Neuronal stem cell (in vitro differentiated cells): ENCODE measurements at regions not wholly inside any gene's neighbourhood (a gene's known extent, or its start where the extent isn't known, plus 50 kb on each side); places are given as distances from the start of the nearest gene placed in this dataset.
A peak's percentile ranks its signal among the peaks of the same experiment; 100 is the strongest.

Experiments
- DNase-seq: peaks from one replicate; pipeline ENCODE4 v3.0.0-alpha.2; 2013; ENCODE audit warnings: low spot score
- H2AFZ ChIP-seq: one replicate; pipeline ENCODE4 v1.6.1; 2013; ENCODE audit warnings: mild to moderate bottlenecking, low read length, inconsistent platforms
- H2AK5ac ChIP-seq: 2 replicates; pipeline ENCODE4 v1.6.1; 2013; ENCODE audit warnings: low read depth, mild to moderate bottlenecking, inconsistent platforms, low read length, moderate library complexity, mixed read lengths
- H2BK120ac ChIP-seq: 2 replicates; pipeline ENCODE4 v1.6.1; 2013; ENCODE audit warnings: low read depth, mild to moderate bottlenecking, inconsistent platforms, low read length, moderate library complexity, mixed read lengths
- H2BK12ac ChIP-seq: one replicate; pipeline ENCODE4 v1.6.1; 2013; ENCODE audit warnings: low read length, inconsistent platforms
- H2BK15ac ChIP-seq: 2 replicates; pipeline ENCODE4 v1.6.1; 2013; ENCODE audit warnings: mild to moderate bottlenecking, low read length, inconsistent platforms, mixed read lengths
- H2BK5ac ChIP-seq: one replicate; pipeline ENCODE4 v1.6.1; 2013; ENCODE audit warnings: inconsistent platforms, mild to moderate bottlenecking, low read length, moderate library complexity
- H3K14ac ChIP-seq: one replicate; pipeline ENCODE4 v1.6.1; 2013; ENCODE audit warnings: low read length, inconsistent platforms
- H3K18ac ChIP-seq: 2 replicates; pipeline ENCODE4 v1.6.1; 2013; ENCODE audit warnings: low read length, inconsistent platforms
- H3K23ac ChIP-seq: 2 replicates; pipeline ENCODE4 v1.6.1; 2013; ENCODE audit warnings: low read depth, mild to moderate bottlenecking, mixed read lengths, low read length, inconsistent platforms; ENCODE audit not compliant: poor library complexity
- H3K27ac ChIP-seq: replicated peaks from 3 replicates; pipeline ENCODE4 v1.5.1; 2013; ENCODE audit warnings: low read length, inconsistent platforms
- H3K27me3 ChIP-seq, 3 experiments: 2 replicates each; pipeline ENCODE4 v1.6.1; 2013; ENCODE audit warnings: low read length in 3 of 3, mild to moderate bottlenecking in 2 of 3, inconsistent platforms in 1 of 3, low read depth in 1 of 3, mixed read lengths in 1 of 3, moderate library complexity in 1 of 3; ENCODE audit not compliant: control insufficient read depth in 3 of 3, insufficient read depth in 3 of 3
- H3K36me3 ChIP-seq, 2 donors: replicated peaks in 1 of 2; 2 replicates each; pipeline ENCODE4 v1.6.1; 2013; ENCODE audit warnings: low read length in 2 of 2; ENCODE audit not compliant: control insufficient read depth in 2 of 2, insufficient read depth in 2 of 2
- H3K4ac ChIP-seq: 2 replicates; pipeline ENCODE4 v1.6.1; 2013; ENCODE audit warnings: inconsistent platforms, mild to moderate bottlenecking, low read length, moderate library complexity
- H3K4me1 ChIP-seq, 2 donors: 1 replicate in 1 of 2; 2 replicates in 1 of 2; pipeline ENCODE4 v1.6.1; 2013; ENCODE audit warnings: low read length in 2 of 2, low read depth in 1 of 2; ENCODE audit not compliant: control insufficient read depth in 2 of 2, insufficient read depth in 1 of 2
- H3K4me2 ChIP-seq: one replicate; pipeline ENCODE4 v1.6.1; 2013; ENCODE audit warnings: mild to moderate bottlenecking, low read length, inconsistent platforms; ENCODE audit not compliant: insufficient read depth, poor library complexity, severe bottlenecking
- H3K4me3 ChIP-seq, 2 donors: 2 replicates each; pipeline ENCODE4 v1.5.1; 2013; ENCODE audit warnings: low read length in 2 of 2, mild to moderate bottlenecking in 2 of 2, inconsistent platforms in 1 of 2, moderate library complexity in 1 of 2
- H3K79me1 ChIP-seq: one replicate; pipeline ENCODE4 v1.6.1; 2013; ENCODE audit warnings: low read depth, mild to moderate bottlenecking, inconsistent platforms, low read length, moderate library complexity
- H3K9ac ChIP-seq: one replicate; pipeline ENCODE4 v1.6.1; 2013; ENCODE audit warnings: mild to moderate bottlenecking, low read depth, low read length, inconsistent platforms; ENCODE audit not compliant: poor library complexity
- H3K9me3 ChIP-seq, 2 donors: replicated peaks in 1 of 2; 2 replicates each; pipeline versions ENCODE3 to v1.6.1; 2013; ENCODE audit warnings: low read length in 2 of 2, mild to moderate bottlenecking in 2 of 2, inconsistent platforms in 1 of 2, low read depth in 1 of 2, mixed read lengths in 1 of 2, moderate library complexity in 1 of 2; ENCODE audit not compliant: control insufficient read depth in 2 of 2, insufficient read depth in 1 of 2
- H4K8ac ChIP-seq: one replicate; pipeline ENCODE4 v1.6.1; 2013; ENCODE audit warnings: low read depth, mild to moderate bottlenecking, inconsistent platforms, low read length, moderate library complexity
- H4K91ac ChIP-seq: one replicate; pipeline ENCODE4 v1.6.1; 2013; ENCODE audit warnings: low read length, low read depth, mild to moderate bottlenecking, inconsistent platforms; ENCODE audit not compliant: poor library complexity
- WGBS, 2 donors: extraction: QIAGEN DNeasy Blood & Tissue Kit; methylation state at CpG; one replicate each; pipeline ENCODE4 v1.1.7; 2013; ENCODE audit warnings: missing lambda C conversion rate in 2 of 2, mixed read lengths in 1 of 2; ENCODE audit not compliant: insufficient read length in 2 of 2, insufficient replicate concordance in 1 of 2; ENCODE audit errors: extremely low coverage in 2 of 2; 5-methylcytosine and 5-hydroxymethylcytosine counted together

GRCh38 chr12:124420041-124420995, 125.4 kb downstream of the RFLNA start:
- Histone ChIP-seq H4K8ac (no peak overlapping the region), H3K79me1 (peaks cover 17% of the 10 kb centered on the region), H3K4ac (no peak overlapping the region), H3K23ac (peak overlapping the region; percentile 10), H2BK15ac (no peak overlapping the region), H3K4me2 (no peak overlapping the region), H3K14ac (no peak overlapping the region), H3K27me3 (no peaks in the 10 kb centered on the region), H3K27ac (no peak overlapping the region), H2BK120ac (no peak overlapping the region), H3K4me3 (no peak overlapping the region), H3K36me3 (peaks cover 27 to 68% of the 10 kb centered on the region in 2 donors), H2BK12ac (no peak overlapping the region), H2BK5ac (peak overlapping the region; percentile 75), H2AFZ (no peak overlapping the region), H3K18ac (no peak overlapping the region), H3K9ac (no peak overlapping the region), H4K91ac (no peak overlapping the region), H3K9me3 (peaks cover 2 to 5% of the 10 kb centered on the region in 2 donors), H3K4me1 (no peaks in the 10 kb centered on the region), H2AK5ac (no peak overlapping the region)
- WGBS, 2 donors: no CpG with 5 or more reads among the region's 28 CpGs
- no peak for DNase-seq

GRCh38 chr12:124419292-124420040, 124.6 kb downstream of the RFLNA start:
- H3K9ac ChIP-seq: no peak overlapping the region
- H3K27me3 ChIP-seq: no peaks in the 10 kb centered on the region
- H3K36me3 ChIP-seq: peaks cover 25 to 61% of the 10 kb centered on the region in 2 donors
- peaks cover 2 to 5% of the 10 kb centered on the region in 2 donors for H3K9me3 ChIP-seq
- no peak overlapping the region for H2AK5ac ChIP-seq
- no CpG with 5 or more reads among the region's 21 CpGs for WGBS, 2 donors
- H3K4me1 ChIP-seq: no peaks in the 10 kb centered on the region
- no peak overlapping the region for H3K4ac ChIP-seq
- H3K4me2 ChIP-seq: no peak overlapping the region
- peak overlapping the region; percentile 10 for H3K23ac ChIP-seq
- H2AFZ ChIP-seq: no peak overlapping the region
- peaks cover 17% of the 10 kb centered on the region for H3K79me1 ChIP-seq
- no peak overlapping the region for H3K4me3 ChIP-seq
- no peak overlapping the region for H2BK15ac ChIP-seq
- H3K14ac ChIP-seq: no peak overlapping the region
- no peak for DNase-seq
- no peak overlapping the region for H3K27ac ChIP-seq
- H3K18ac ChIP-seq: no peak overlapping the region
- H2BK12ac ChIP-seq: no peak overlapping the region
- no peak overlapping the region for H2BK5ac ChIP-seq
- no peak overlapping the region for H4K8ac ChIP-seq
- no peak overlapping the region for H4K91ac ChIP-seq
- no peak overlapping the region for H2BK120ac ChIP-seq

DNA sequence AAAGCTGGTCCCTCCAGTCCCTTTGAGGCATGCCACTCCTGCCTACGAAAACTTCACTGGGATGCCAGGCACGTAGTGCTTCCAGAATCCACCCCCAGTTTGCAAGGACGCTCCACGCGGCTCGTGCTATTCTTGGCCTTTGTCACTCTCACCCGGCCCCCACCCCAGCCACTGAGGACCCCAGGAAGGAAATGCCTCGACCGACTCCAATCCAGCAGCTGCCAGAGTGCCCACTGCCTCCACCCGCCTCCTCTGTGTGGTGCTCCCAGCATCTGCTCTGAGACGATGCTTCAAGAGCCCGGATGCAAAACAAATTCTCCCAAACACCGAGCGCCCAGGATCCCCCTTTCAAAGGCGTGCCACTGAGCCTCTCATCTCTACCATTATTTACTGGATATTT, 123.9 kb downstream of the RFLNA start:
- Histone ChIP-seq H3K4me1 (no peaks in the 10 kb centered on the region), H4K91ac (no peak overlapping the region), H3K4me2 (no peak overlapping the region), H2AFZ (no peak overlapping the region), H3K18ac (no peak overlapping the region), H2BK15ac (no peak overlapping the region), H3K36me3 (peaks cover 25 to 55% of the 10 kb centered on the region in 2 donors), H3K14ac (peak overlapping the region; percentile 71), H3K9ac (no peak overlapping the region), H3K23ac (no peak overlapping the region), H4K8ac (no peak overlapping the region), H3K79me1 (peaks cover 21% of the 10 kb centered on the region), H3K4ac (no peak overlapping the region), H3K4me3 (no peak overlapping the region), H3K27me3 (no peaks in the 10 kb centered on the region), H2BK12ac (no peak overlapping the region), H3K27ac (no peak overlapping the region), H2BK120ac (no peak overlapping the region), H2BK5ac (no peak overlapping the region), H2AK5ac (no peak overlapping the region), H3K9me3 (peaks cover 2 to 5% of the 10 kb centered on the region in 2 donors)
- DNase-seq: no peak
- WGBS, 2 donors: no CpG with 5 or more reads among the region's 15 CpGs

DNA sequence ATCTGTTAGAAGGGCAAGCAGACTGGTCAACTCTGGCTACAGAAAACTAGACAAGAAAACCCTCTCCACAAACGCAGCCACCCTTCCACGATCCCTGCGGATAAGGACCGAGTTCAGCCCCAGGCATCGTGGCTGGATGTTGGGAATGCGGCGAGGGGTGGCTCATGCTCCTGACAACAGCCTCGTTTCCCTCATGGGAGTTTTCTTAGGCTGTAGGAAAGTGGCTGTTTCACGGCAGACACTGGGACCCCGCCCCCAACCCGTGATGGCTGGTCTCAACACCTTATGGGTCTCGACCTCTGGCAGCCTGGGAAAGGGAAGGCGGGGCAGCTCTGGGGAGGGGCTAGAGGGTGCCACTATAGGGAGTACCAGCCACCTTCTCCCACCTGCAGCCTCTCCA, 123.3 kb downstream of the RFLNA start:
- Histone ChIP-seq H3K23ac (no peak overlapping the region), H2BK12ac (no peak overlapping the region), H2AK5ac (no peak overlapping the region), H4K8ac (no peak overlapping the region), H4K91ac (no peak overlapping the region), H3K18ac (peak overlapping the region; percentile 35), H3K14ac (no peak overlapping the region), H3K9ac (no peak overlapping the region), H3K79me1 (peaks cover 21% of the 10 kb centered on the region), H2BK15ac (no peak overlapping the region), H3K27ac (no peak overlapping the region), H2AFZ (no peak overlapping the region), H3K27me3 (no peaks in the 10 kb centered on the region), H3K4ac (no peak overlapping the region), H2BK5ac (no peak overlapping the region), H3K4me2 (no peak overlapping the region), H3K9me3 (peaks cover 2 to 5% of the 10 kb centered on the region in 2 donors), H3K4me3 (no peak overlapping the region), H2BK120ac (no peak overlapping the region), H3K36me3 (peaks cover 27 to 49% of the 10 kb centered on the region in 2 donors), H3K4me1 (no peaks in the 10 kb centered on the region)
- no CpG with 5 or more reads among the region's 13 CpGs for WGBS, 2 donors
- no peak for DNase-seq
